Epithelial cell of esophagus (primary cell): ENCODE measurements at regions not wholly inside any gene's neighbourhood (a gene's known extent, or its start where the extent isn't known, plus 50 kb on each side); places are given as distances from the start of the nearest gene placed in this dataset.

ENCODE experiments used
- DNase-seq: peaks from one replicate; pipeline ENCODE4 v3.0.0; 2010; ENCODE audit warnings: low read depth
- H3K4me3 ChIP-seq: 2 replicates; pipeline ENCODE4 v1.5.1; 2011; ENCODE audit warnings: mild to moderate bottlenecking, low read length, control low read depth
- CTCF ChIP-seq: IDR thresholded peaks from 2 replicates; pipeline ENCODE4 v1.5.1; 2011; ENCODE audit warnings: low read depth, mild to moderate bottlenecking, low read length, control low read depth, inconsistent platforms; ENCODE audit not compliant: insufficient read depth; ENCODE audit errors: missing control alignments

- no peak for TF ChIP-seq CTCF
- no peak for DNase-seq
- H3K4me3 ChIP-seq, result no peak overlapping the region
Observed at GRCh38 chr6:18741741-18742140, 354.6 kb downstream of the RNF144B start.

- peak; percentile 57 for DNase-seq
- TF ChIP-seq CTCF, result no peak
- no peak overlapping the region for H3K4me3 ChIP-seq
Observed at GRCh38 chr6:18742406-18742805, 355.3 kb downstream of the RNF144B start.

- DNase-seq, result no peak
- H3K4me3 ChIP-seq, result no peak overlapping the region
- no peak for TF ChIP-seq CTCF
Observed at GRCh38 chr6:18746727-18747126, 359.6 kb downstream of the RNF144B start.

GRCh38 chr6:18748314-18748713, 361.2 kb downstream of the RNF144B start:
- H3K4me3 ChIP-seq, result no peak overlapping the region
- no peak for DNase-seq
- TF ChIP-seq CTCF, result no peak

GRCh38 chr6:18752278-18753068, 365.3 kb downstream of the RNF144B start:
- TF ChIP-seq CTCF, result no peak
- no peak for DNase-seq
- no peak overlapping the region for H3K4me3 ChIP-seq

- no peak for DNase-seq
- TF ChIP-seq CTCF, result no peak
Observed at GRCh38 chr6:18753076-18753475, 365.9 kb downstream of the RNF144B start.

GRCh38 chr6:18763086-18763485, 375.9 kb downstream of the RNF144B start:
- no peak overlapping the region for H3K4me3 ChIP-seq
- TF ChIP-seq CTCF, result no peak
- peak; percentile 67 for DNase-seq

More at GRCh38 chr6:18753076-18753475, 365.9 kb downstream of the RNF144B start:
- H3K4me3 ChIP-seq, result no peak overlapping the region
